HG02588 (cell line): ENCODE measurements at regions not wholly inside any gene's neighbourhood (a gene's known extent, or its start where the extent isn't known, plus 50 kb on each side); places are given as distances from the start of the nearest gene placed in this dataset.

Source experiments
- ATAC-seq: cut with Tn5 transposase; IDR thresholded peaks from one replicate; pipeline ENCODE4 v1.9.1; 2021; ENCODE audit warnings: mild to moderate bottlenecking, moderate library complexity; ENCODE audit not compliant: unreplicated experiment

- ATAC-seq: no peak
These were observed 229.7 kb upstream of the FMN2 start for GRCh38 chr1:239861985-239862384.

- no peak for ATAC-seq
These were observed 223.4 kb upstream of the FMN2 start for GRCh38 chr1:239868058-239868832.

DNA sequence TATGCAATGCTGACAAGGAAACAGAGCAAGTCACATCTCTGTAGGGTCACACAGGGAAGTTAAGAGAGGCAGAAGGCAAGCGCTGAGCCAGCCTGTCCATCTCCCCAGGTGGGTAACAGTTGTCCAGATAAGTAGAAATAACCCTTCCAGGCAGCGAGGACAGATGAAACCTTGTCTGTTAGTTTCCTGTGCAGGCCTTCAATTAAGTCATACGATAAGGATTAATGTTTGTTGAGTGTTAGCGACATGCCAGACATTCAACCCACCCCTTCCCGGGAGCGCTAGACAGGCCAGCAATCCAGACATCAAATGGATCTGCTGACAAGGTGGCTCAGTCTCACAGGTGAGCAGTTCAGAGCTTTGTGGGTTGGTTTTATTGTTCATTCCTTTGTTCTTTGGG lies 221.5 kb upstream of the FMN2 start:
- ATAC-seq: no peak

DNA sequence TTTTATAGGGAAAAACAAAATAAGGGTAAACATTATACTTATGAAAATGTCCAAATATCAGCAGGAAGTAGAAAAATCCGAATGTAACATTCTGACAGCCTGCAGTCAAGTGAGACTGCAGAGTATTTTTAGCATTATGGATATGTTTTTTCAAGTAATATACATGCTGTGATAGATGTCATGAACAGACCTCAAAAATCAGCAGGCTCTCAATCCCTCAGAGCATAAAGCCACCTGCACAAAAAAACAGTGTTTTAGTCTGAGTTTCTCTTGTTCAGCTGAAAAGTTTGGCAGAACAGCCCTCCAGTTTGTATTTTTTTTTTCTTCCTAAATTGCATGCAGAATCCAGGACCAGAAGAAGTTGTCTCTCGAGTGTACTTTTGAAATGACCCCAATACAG lies 219.1 kb upstream of the FMN2 start:
- no peak for ATAC-seq

GRCh38 chr1:239874831-239875230 lies 216.9 kb upstream of the FMN2 start:
- no peak for ATAC-seq

DNA sequence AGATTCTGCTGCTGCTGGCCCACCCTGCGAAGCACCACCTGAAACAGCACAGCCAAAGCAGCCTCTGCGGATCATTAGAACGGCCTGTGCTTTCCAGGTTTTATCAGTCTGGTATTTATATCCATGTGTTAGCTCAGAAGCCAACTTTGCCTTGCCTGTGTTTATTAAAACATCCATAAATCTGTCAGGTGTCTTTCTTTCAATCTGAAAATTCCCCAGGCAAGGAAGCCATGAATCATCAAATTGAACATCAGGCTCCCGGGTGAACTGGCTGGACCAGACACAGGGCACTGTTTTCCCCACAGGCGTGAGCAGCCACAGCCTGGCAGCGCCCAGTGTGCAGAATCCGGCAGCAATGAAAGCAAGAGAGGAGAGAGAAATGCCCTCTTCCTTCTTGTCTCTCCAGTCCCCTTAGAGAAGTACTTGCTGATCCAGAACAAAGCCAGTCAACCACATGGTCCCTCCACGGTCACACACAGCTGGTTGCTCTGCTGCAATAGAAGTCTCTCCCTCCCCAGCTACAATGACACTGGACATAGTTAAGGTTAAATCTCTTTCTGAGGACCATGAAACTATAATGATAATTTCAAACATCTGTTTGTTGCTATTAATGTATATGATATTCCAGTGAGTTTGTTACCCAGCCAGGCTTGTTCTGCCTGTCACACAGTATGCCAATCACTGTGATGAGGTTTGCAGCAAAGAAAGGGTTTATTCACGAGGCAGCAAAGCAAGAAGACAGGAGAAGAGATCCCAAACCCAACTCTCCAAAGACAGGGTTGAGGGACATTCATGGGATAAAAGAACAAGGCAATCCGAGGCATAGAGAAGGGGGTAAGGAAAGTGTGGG lies 212.1 kb upstream of the FMN2 start:
- ATAC-seq: no peak

DNA sequence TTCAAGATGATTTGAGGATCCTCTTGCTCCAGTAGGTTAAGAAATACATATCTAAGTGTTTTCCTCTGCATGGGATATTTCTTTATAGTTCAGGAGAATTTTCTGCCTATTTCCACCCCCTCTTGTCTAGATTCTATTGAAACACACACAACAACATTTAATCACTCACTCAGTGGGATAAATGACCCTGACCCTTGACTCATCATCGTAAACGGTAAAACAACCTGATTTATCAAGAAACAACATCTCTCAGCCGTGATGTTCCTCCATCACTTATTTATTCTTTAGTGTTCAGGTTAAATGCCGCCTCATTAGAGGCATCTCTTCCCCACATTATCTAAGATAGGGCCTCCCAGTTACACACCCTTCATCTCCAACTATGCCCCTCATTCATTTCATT lies 208.7 kb upstream of the FMN2 start:
- ATAC-seq: no peak

- no peak for ATAC-seq
These were observed 206.9 kb upstream of the FMN2 start for GRCh38 chr1:239884796-239885195.

DNA sequence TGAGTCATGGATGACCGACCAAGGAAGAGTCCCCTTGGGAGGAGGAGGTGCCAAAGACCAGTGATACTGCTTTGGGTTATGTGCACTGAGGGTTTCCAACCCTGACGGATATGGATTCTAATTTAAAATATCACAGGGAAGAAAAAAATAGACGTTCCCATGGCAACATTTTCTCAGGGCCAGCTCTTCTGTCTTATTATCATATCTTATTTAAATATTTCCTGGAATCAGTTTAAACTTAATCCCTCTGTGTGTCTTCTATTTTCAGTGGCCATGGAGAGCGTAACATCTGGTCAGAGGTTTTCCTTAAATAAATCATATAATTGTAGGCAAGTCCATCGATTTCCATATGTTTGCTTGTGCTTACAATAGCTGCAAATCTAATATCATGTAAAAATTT lies 205.4 kb upstream of the FMN2 start:
- ATAC-seq: no peak

GRCh38 chr1:239888639-239889038 lies 203.0 kb upstream of the FMN2 start:
- ATAC-seq: no peak

GRCh38 chr1:239891621-239892358 lies 199.9 kb upstream of the FMN2 start:
- ATAC-seq: no peak

DNA sequence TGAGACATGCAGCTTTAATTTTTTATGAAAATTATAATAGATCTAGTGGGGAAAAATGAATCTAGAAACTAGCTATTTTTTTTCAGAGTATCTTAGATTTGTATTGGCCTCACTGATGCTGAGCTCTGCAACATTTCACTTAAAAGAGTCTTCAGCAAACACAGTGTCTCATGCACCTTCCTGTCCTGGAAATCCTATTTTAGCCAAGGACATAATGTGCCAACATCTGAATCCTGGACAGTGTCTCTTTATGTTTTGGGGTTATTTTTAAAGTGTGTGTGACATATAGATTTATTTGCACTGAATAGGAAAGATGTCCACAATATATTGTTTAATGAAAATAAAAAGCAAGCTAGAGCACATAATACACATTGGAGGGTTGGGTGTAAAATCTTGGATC lies 199.1 kb upstream of the FMN2 start:
- no peak for ATAC-seq

GRCh38 chr1:239893127-239893731 lies 198.5 kb upstream of the FMN2 start:
- no peak for ATAC-seq

DNA sequence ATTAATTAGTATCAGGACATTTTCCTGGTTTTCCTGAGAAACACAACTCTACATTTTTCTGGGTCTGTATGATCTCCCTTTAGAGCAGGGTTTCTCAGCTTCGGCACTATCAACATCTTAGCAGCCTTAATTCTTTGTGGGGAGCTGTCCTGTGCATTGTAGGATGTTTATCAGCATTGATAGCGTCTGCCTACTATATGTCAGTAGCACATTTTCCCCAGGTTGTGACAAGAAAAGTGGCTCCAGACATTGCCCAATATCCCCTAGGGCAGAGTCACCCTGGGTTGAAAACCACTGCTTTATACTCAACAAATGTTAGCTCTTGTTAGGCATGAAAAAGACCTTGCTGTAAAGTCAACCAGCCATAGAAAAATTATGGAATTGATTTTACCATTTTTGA lies 195.1 kb upstream of the FMN2 start:
- no peak for ATAC-seq

DNA sequence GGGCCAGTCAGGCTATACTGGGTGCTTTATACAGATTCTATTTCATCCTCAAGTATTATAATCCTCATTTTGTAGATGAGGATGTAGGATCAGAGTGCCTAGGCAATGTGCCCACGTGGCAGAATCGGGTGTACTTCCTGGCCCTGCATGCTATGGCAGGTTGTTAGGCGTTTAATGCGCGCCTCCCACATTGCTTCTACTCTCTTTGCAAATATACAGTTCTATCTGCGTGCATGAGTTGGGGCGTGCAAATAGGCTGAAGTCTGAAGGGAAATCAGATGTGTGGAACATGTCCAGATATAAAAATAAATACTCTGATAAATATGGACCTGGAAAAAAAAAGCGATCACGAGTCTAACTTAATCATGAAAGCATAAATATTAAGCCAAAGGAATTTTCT lies 194.7 kb upstream of the FMN2 start:
- no peak for ATAC-seq

GRCh38 chr1:239897458-239897857 lies 194.2 kb upstream of the FMN2 start:
- no peak for ATAC-seq

GRCh38 chr1:239898062-239898730 lies 193.5 kb upstream of the FMN2 start:
- ATAC-seq: peak; percentile 84

DNA sequence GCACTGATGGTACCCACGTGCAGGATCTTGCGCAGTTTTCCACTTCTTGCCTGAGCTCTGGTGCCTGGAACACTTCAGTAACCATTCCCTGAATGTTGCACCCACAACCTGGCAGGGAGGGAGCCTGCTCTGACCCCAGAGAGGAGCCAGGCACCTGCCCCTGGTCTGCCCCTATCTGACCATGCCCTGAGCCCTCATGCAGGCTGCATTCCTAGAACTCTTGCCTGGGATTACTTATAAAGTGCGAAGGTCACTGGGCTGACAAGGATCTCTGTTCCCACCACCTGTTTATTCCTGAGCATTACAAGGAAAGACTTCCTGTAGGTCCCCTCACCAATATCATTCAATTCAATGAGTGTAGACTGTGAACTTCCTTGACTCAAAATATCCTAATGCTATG lies 191.9 kb upstream of the FMN2 start:
- ATAC-seq: no peak

DNA sequence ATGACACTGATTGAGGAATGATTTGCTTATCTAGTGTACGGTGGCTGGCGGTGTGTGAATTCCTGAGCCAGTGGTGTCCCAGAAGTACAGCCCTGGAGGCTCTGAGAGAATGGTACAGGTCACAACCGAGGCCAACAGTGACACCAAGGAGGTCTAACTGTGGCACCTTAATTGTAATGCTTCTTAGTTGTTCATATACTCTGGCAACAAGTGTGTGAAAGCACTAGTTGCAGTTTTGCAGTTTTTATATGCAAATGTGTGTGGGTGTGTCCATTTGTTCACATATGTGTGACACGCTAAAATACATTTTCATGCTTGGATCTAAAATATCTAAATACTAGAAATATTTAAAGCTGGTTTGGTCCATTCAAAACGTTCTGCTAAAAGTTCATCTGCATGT lies 185.3 kb upstream of the FMN2 start:
- no peak for ATAC-seq

GRCh38 chr1:239909898-239910297 lies 181.8 kb upstream of the FMN2 start:
- ATAC-seq: no peak

DNA sequence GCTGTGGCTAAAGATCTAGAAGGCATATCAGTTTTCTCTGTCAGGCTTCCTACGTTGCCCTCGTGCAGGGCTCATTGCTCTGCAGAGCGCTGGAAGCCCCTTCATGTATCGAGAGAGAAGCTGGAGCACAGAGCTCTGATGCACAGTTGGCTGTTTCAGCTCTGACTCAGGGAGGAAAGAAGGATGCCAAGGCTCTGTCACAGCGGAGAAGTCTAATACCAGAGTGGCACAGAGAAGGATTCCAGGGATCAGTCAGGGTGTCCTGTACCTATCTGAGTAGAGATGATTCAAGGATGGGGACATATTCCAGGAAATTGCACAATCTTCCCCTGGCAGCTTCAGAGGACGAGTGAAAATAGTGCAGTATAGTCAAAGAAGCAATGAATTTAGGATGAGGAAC lies 179.2 kb upstream of the FMN2 start:
- no peak for ATAC-seq
